ENCODE measurements at regions not wholly inside any gene's neighbourhood (a gene's known extent, or its start where the extent isn't known, plus 50 kb on each side); places are given as distances from the start of the nearest gene placed in this dataset.

DNA sequence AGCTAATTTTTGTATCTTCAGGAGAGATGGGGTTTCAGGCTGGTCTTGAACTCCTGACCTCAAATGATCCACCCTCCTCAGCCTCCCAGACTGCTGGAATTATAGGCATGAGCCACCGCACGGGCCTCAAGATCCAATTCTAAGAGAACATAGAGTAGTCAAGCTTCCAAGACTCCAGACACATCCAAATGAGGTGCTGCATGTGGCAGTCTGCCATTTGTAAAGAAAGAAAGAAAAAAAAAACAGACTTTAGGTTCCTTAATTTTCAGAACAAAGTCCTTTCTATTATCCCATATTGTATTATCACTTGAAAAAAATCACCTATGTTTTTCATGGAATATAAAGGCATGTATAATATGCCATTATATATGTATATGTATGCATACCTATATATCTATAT lies 2104.5 kb downstream of the MAT2B start:
- H2AFZ ChIP-seq (ENCODE audit: insufficient read depth, low read depth, low read length, poor library complexity, severe bottlenecking) = no peak overlapping the region
- H3K4me3 ChIP-seq (replicated peaks in 1 of 3; ENCODE audit: low read depth in 2 of 3, low read length in 3 of 3) = no peak overlapping the region
- intact Hi-C loops (cut with micrococcal nuclease) = no loop called here
- peaks cover 0 to 8% (median 5%) of the 10 kb centered on the region in 7 donors for H3K9me3 Mint-ChIP-seq
- H4K20me1 ChIP-seq (ENCODE audit: insufficient read depth, low read length) = no peaks in the 10 kb centered on the region
- no peaks in the 10 kb centered on the region for H3K4me1 ChIP-seq (ENCODE audit: control insufficient read depth in 1 of 2, insufficient read depth in 2 of 2, low read length in 2 of 2)
- no peaks in the 10 kb centered on the region for H3K79me2 ChIP-seq (ENCODE audit: insufficient read depth, low read length)
- H3K36me3 Mint-ChIP-seq = no peaks in the 10 kb centered on the region
- no peak overlapping the region for H3K27ac ChIP-seq (ENCODE audit: low read depth in 1 of 2, low read length in 2 of 2)
- no peaks in the 10 kb centered on the region for H3K36me3 ChIP-seq (replicated peaks in 1 of 2; ENCODE audit: control insufficient read depth in 1 of 2, insufficient read depth in 2 of 2, low read length in 2 of 2)
- no peaks in the 10 kb centered on the region for H3K27me3 ChIP-seq (ENCODE audit: control insufficient read depth in 2 of 2, insufficient read depth in 2 of 2, low read length in 2 of 2)
- no peak overlapping the region for H3K4me2 ChIP-seq (replicated peaks; ENCODE audit: extremely low read depth, low read length, poor library complexity, severe bottlenecking)
- H3K27ac Mint-ChIP-seq = peak overlapping the region in 1 of 7 donors; percentile 29
- no peak for DNase-seq
- no peak overlapping the region for H3K4me3 Mint-ChIP-seq
- H3K9ac ChIP-seq (ENCODE audit: insufficient read depth, low read length, poor library complexity, severe bottlenecking) = no peak overlapping the region
- no peak for TF ChIP-seq CTCF (IDR thresholded peaks at IDR 0.05)
- H3K9me3 ChIP-seq (replicated peaks in 1 of 2; ENCODE audit: control insufficient read depth in 1 of 2, insufficient read depth in 1 of 2, low read length in 2 of 2) = no peaks in the 10 kb centered on the region
- H3K27me3 Mint-ChIP-seq (ENCODE audit: low read depth in 3 of 3) = no peaks in the 10 kb centered on the region
- WGBS (ENCODE audit: insufficient coverage) = no CpG with 5 or more reads among the region's 2 CpGs
- H3K4me1 Mint-ChIP-seq = no peaks in the 10 kb centered on the region

DNA sequence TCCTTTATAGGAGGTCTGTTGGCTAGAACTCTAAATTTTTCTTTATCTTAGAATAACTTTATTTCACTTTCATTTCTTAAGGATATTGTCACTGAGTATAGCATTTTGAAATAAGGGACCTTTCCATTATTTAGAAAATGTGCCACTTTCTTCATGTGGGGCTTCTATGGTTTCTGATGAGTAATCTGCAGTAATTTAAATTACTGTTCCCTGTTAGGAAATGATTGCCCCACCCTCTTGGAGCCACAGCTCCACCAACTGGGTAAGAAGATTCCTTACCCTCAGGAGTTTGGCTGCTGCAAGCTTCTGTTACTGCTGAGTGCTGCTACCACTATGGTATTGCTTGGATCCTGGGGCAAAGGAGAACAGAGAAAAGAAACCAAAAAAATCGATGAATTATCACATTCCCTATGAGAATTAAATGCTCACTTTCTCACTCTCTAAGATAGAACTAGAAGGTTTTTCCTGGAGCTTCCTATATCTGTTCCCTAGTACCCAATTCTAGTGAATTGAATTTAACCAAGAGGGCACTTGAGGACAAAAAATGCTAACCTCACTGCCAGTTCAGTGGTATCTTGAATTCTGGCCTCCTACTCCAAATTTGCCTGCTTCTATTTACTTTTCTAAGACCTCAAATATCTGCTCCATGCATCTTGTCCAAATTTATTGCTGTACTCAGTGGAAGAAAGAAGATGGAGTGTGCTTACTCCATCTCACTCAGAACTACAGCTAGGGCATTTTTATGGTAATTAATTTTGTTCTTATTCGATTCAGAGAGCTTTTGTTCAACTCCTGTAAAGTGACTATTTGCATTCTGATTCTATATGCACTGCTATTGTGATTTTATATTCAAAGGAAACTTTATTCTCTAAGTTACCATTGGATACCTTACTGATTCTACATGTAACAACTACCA lies 2111.3 kb downstream of the MAT2B start:
- H3K79me2 ChIP-seq (ENCODE audit: insufficient read depth, low read length) = no peaks in the 10 kb centered on the region

More for the DNA sequence above, 2111.3 kb downstream of the MAT2B start:
- H3K36me3 ChIP-seq (replicated peaks in 1 of 2; ENCODE audit: control insufficient read depth in 1 of 2, insufficient read depth in 2 of 2, low read length in 2 of 2) = no peaks in the 10 kb centered on the region
- peaks cover 0 to 11% (median 5%) of the 10 kb centered on the region in 7 donors for H3K9me3 Mint-ChIP-seq
- no peak overlapping the region for H3K4me3 Mint-ChIP-seq
- no peak overlapping the region for H3K9ac ChIP-seq (ENCODE audit: insufficient read depth, low read length, poor library complexity, severe bottlenecking)
- H3K36me3 Mint-ChIP-seq = no peaks in the 10 kb centered on the region
- no peak overlapping the region for H3K4me3 ChIP-seq (replicated peaks in 1 of 3; ENCODE audit: low read depth in 2 of 3, low read length in 3 of 3)
- H3K4me2 ChIP-seq (replicated peaks; ENCODE audit: extremely low read depth, low read length, poor library complexity, severe bottlenecking) = no peak overlapping the region
- no peak overlapping the region for H3K27ac ChIP-seq (ENCODE audit: low read depth in 1 of 2, low read length in 2 of 2)
- no peaks in the 10 kb centered on the region for H3K27me3 Mint-ChIP-seq (ENCODE audit: low read depth in 3 of 3)
- H3K4me1 ChIP-seq (ENCODE audit: control insufficient read depth in 1 of 2, insufficient read depth in 2 of 2, low read length in 2 of 2) = no peaks in the 10 kb centered on the region
- H3K4me1 Mint-ChIP-seq = peaks cover 1% of the 10 kb centered on the region
- no CpG with 5 or more reads among the region's 2 CpGs for WGBS (ENCODE audit: insufficient coverage)
- intact Hi-C loops (cut with micrococcal nuclease) = no loop called here
- peak overlapping the region in 1 of 7 donors; percentile 33 for H3K27ac Mint-ChIP-seq
- TF ChIP-seq CTCF (IDR thresholded peaks at IDR 0.05) = no peak
- no peaks in the 10 kb centered on the region for H3K27me3 ChIP-seq (ENCODE audit: control insufficient read depth in 2 of 2, insufficient read depth in 2 of 2, low read length in 2 of 2)
- H3K9me3 ChIP-seq (replicated peaks in 1 of 2; ENCODE audit: control insufficient read depth in 1 of 2, insufficient read depth in 1 of 2, low read length in 2 of 2) = no peaks in the 10 kb centered on the region
- H4K20me1 ChIP-seq (ENCODE audit: insufficient read depth, low read length) = no peaks in the 10 kb centered on the region
- DNase-seq = peak in 1 of 3 donors; percentile 20
- no peak overlapping the region for H2AFZ ChIP-seq (ENCODE audit: insufficient read depth, low read depth, low read length, poor library complexity, severe bottlenecking)

Data from CD14-positive monocyte (primary cell).